D721Med (cell line): ENCODE measurements at regions not wholly inside any gene's neighbourhood (a gene's known extent, or its start where the extent isn't known, plus 50 kb on each side); places are given as distances from the start of the nearest gene placed in this dataset.
"Not testable (repeated sequence)": the region's sequence is repeated elsewhere in the genome, so short reads cannot be mapped to it uniquely, and the experiment has no call there.

ENCODE experiments used
- DNase-seq: peaks from one replicate; pipeline ENCODE4 v3.0.0; 2011; ENCODE audit warnings: low spot score; ENCODE audit not compliant: insufficient read length
- FAIRE-seq: peaks from 2 replicates; lab custom pipeline; 2011; peaks lifted over from hg19 to GRCh38; lab: Jason Lieb, UNC
- CTCF ChIP-seq: IDR thresholded peaks from 2 replicates; pipeline ENCODE4 v1.5.1; 2012; ENCODE audit warnings: mild to moderate bottlenecking, control low read depth; ENCODE audit not compliant: insufficient read depth; ENCODE audit errors: missing control alignments

- FAIRE-seq (no peak), DNase-seq (no peak)
- no peak for TF ChIP-seq CTCF
Observed at GRCh38 chr9:86575825-86576525, 221.8 kb upstream of the TUT7 start.

GRCh38 chr9:86575137-86575536, 220.9 kb upstream of the TUT7 start:
- no peak for TF ChIP-seq CTCF
- FAIRE-seq, result no peak
- no peak for DNase-seq

- DNase-seq, result no peak
- no peak for FAIRE-seq
- TF ChIP-seq CTCF, result no peak
Observed at GRCh38 chr9:86573886-86574285, 219.7 kb upstream of the TUT7 start.

- FAIRE-seq (no peak), DNase-seq (no peak)
- TF ChIP-seq CTCF, result no peak
Observed at GRCh38 chr9:86572904-86573303, 218.7 kb upstream of the TUT7 start.

GRCh38 chr9:86565603-86566002, 211.4 kb upstream of the TUT7 start:
- not testable (repeated sequence) for FAIRE-seq, DNase-seq

GRCh38 chr9:86563936-86564335, 209.7 kb upstream of the TUT7 start:
- FAIRE-seq (no peak), DNase-seq (no peak)
- TF ChIP-seq CTCF, result no peak

GRCh38 chr9:86563350-86563749, 209.1 kb upstream of the TUT7 start:
- FAIRE-seq (no peak), DNase-seq (no peak)
- no peak for TF ChIP-seq CTCF
